Loucy (cell line): ENCODE measurements at regions not wholly inside any gene's neighbourhood (a gene's known extent, or its start where the extent isn't known, plus 50 kb on each side); places are given as distances from the start of the nearest gene placed in this dataset.

Experiments used
- H2AFZ ChIP-seq: fragments of 200-600 bp; sonication (generic); 2 replicates; pipeline ENCODE4 v1.6.0; 2016; ENCODE audit warnings: antibody characterized with exemption, mild to moderate bottlenecking, low read length, moderate library complexity
- H3F3A ChIP-seq: fragments of 200-600 bp; 2 replicates; pipeline ENCODE4 v1.6.0; 2016; ENCODE audit warnings: antibody characterized with exemption, low read depth, mild to moderate bottlenecking
- H3K27me3 ChIP-seq: fragments of 200-600 bp; sonication (generic); 2 replicates; pipeline ENCODE4 v1.6.1; 2014; ENCODE audit warnings: low read length, mild to moderate bottlenecking; ENCODE audit not compliant: insufficient read depth, poor library complexity, severe bottlenecking
- H3K36me3 ChIP-seq: fragments of 200-600 bp; sonication (generic); 2 replicates; pipeline ENCODE4 v1.6.1; 2016; ENCODE audit warnings: low read length; ENCODE audit not compliant: insufficient read depth
- H3K4me1 ChIP-seq: fragments of 200-600 bp; sonication (generic); 2 replicates; pipeline ENCODE4 v1.5.1; 2014; ENCODE audit warnings: low read length, mild to moderate bottlenecking; ENCODE audit not compliant: insufficient read depth, poor library complexity, severe bottlenecking
- H3K4me2 ChIP-seq: fragments of 200-600 bp; sonication (generic); 2 replicates; pipeline ENCODE4 v1.6.0; 2014; ENCODE audit warnings: antibody characterized with exemption, low read length, low read depth, mild to moderate bottlenecking; ENCODE audit not compliant: poor library complexity, severe bottlenecking
- H3K4me3 ChIP-seq: fragments of 200-600 bp; sonication (generic); 2 replicates; pipeline ENCODE4 v1.5.1; 2014; ENCODE audit warnings: low read length, mild to moderate bottlenecking, mixed read lengths; ENCODE audit not compliant: poor library complexity, severe bottlenecking
- H3K79me2 ChIP-seq: fragments of 200-600 bp; sonication (generic); 2 replicates; pipeline ENCODE4 v1.6.1; 2014; ENCODE audit warnings: low read length; ENCODE audit not compliant: insufficient read depth
- H3K9ac ChIP-seq: fragments of 200-600 bp; sonication (generic); 2 replicates; pipeline ENCODE4 v1.6.0; 2014; ENCODE audit warnings: mild to moderate bottlenecking, low read depth, low read length, moderate library complexity; ENCODE audit not compliant: poor library complexity, severe bottlenecking
- H3K9me2 ChIP-seq: fragments of 200-600 bp; sonication (generic); replicated peaks from 2 replicates; pipeline ENCODE4 v1.6.1; 2016; ENCODE audit warnings: low read depth, low read length, mixed read lengths
- H3K9me3 ChIP-seq: fragments of 200-600 bp; sonication (generic); 2 replicates; pipeline ENCODE4 v1.6.1; 2014; ENCODE audit warnings: mild to moderate bottlenecking, antibody characterized with exemption, low read length, low read depth; ENCODE audit not compliant: insufficient read depth
- H4K20me1 ChIP-seq: fragments of 200-600 bp; sonication (generic); 2 replicates; pipeline ENCODE4 v1.6.0; 2014; ENCODE audit warnings: antibody characterized with exemption, low read length, mild to moderate bottlenecking; ENCODE audit not compliant: insufficient read depth, poor library complexity, severe bottlenecking
- EZH2phosphoT487 ChIP-seq: fragments of 200-600 bp; IDR thresholded peaks from 2 replicates; pipeline ENCODE4 v1.6.1; 2018; ENCODE audit warnings: antibody characterized with exemption, mild to moderate bottlenecking, moderate library complexity, borderline replicate concordance
- TF ChIP-seq, protein P1 (sequence below): fragments of 200-600 bp; sonication (generic); conservative IDR thresholded peaks from 2 replicates; pipeline ENCODE4 v1.5.1; 2014; ENCODE audit warnings: mild to moderate bottlenecking, antibody characterized with exemption, low read length

DNA sequence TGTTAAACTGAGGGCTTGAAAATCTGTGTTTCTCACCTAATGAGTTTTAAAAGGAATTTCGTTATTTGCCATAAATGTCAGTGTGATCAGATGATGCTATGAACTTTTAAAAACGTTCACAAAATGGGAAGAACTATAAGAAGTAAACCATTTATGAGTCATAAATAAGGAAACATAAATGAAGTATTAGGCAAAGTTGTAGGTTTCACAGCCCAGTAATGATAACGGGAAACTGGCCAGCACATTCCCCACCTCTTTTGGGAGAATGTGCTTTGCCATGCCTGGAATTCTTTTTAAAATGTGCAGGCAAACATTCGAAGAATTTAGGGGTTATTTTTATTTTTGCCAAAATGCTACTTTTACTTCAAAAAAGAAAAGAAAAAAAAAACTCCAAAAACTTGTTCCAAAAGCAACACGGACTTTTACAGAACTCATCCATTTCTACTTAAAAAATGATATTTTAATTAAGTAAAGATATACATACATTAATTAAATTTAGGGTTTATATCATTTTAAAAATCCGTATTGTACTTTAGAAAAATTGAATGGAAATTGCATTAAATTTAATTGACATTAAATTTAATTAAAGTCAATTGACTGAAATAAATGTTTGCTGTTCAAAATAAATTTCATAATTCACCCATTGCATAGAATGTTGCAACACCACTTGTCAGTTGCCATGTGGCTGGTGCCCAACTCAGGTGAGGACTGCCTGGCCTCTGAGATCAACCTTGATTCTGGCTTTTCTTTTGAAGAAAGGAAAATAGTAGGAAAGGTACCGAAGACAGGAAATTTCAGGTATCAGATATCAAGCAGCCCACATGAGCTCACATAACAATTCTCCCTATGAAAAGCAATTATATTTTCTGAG lies 1198.5 kb downstream of the EFNB2 start:
- no peak for TF ChIP-seq EZH2phosphoT487
- TF ChIP-seq, protein P1, sequence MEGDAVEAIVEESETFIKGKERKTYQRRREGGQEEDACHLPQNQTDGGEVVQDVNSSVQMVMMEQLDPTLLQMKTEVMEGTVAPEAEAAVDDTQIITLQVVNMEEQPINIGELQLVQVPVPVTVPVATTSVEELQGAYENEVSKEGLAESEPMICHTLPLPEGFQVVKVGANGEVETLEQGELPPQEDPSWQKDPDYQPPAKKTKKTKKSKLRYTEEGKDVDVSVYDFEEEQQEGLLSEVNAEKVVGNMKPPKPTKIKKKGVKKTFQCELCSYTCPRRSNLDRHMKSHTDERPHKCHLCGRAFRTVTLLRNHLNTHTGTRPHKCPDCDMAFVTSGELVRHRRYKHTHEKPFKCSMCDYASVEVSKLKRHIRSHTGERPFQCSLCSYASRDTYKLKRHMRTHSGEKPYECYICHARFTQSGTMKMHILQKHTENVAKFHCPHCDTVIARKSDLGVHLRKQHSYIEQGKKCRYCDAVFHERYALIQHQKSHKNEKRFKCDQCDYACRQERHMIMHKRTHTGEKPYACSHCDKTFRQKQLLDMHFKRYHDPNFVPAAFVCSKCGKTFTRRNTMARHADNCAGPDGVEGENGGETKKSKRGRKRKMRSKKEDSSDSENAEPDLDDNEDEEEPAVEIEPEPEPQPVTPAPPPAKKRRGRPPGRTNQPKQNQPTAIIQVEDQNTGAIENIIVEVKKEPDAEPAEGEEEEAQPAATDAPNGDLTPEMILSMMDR = no peak
- H3K9ac ChIP-seq = no peak overlapping the region
- no peak overlapping the region for H3K4me2 ChIP-seq
- H3K4me1 ChIP-seq = no peaks in the 10 kb centered on the region
- no peaks in the 10 kb centered on the region for H3F3A ChIP-seq
- no peaks in the 10 kb centered on the region for H3K27me3 ChIP-seq
- H3K36me3 ChIP-seq = no peaks in the 10 kb centered on the region
- H3K9me2 ChIP-seq = no peaks in the 10 kb centered on the region
- no peak overlapping the region for H3K4me3 ChIP-seq
- H3K79me2 ChIP-seq = no peaks in the 10 kb centered on the region
- no peaks in the 10 kb centered on the region for H4K20me1 ChIP-seq
- H2AFZ ChIP-seq = no peak overlapping the region
- no peaks in the 10 kb centered on the region for H3K9me3 ChIP-seq

DNA sequence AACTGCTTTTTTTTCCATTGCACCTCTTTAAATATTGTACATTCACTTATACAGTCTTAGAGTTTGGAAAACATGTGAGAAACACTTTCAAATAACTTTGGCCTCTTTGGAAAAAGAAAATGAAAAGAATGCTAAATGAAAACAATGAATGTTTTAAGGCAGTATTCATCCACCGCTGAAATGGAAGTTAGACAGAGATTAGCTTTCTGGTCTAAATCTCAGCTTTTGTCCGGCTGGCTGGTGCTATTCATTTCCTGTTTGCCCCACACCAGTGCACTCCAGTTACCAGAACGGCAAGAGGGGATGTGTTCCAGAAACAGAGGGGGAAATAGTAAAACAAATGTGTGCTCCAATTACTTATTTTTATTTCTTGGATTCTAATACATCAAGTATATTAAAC lies 1201.3 kb downstream of the EFNB2 start:
- no peaks in the 10 kb centered on the region for H4K20me1 ChIP-seq
- no peaks in the 10 kb centered on the region for H3K79me2 ChIP-seq
- no peaks in the 10 kb centered on the region for H3K9me2 ChIP-seq
- no peaks in the 10 kb centered on the region for H3K27me3 ChIP-seq
- no peaks in the 10 kb centered on the region for H3K36me3 ChIP-seq
- H3K9ac ChIP-seq = no peak overlapping the region
- H3K4me2 ChIP-seq = no peak overlapping the region
- peaks cover under 1% of the 10 kb centered on the region; the same call in 1 of the 2 replicates for H3F3A ChIP-seq
- peaks cover under 1% of the 10 kb centered on the region for H3K4me1 ChIP-seq
- H3K9me3 ChIP-seq = peaks cover 10% of the 10 kb centered on the region; the same call in 1 of the 2 replicates
- no peak overlapping the region for H2AFZ ChIP-seq
- no peak overlapping the region for H3K4me3 ChIP-seq
- TF ChIP-seq, protein P1 = no peak
- TF ChIP-seq EZH2phosphoT487 = no peak

DNA sequence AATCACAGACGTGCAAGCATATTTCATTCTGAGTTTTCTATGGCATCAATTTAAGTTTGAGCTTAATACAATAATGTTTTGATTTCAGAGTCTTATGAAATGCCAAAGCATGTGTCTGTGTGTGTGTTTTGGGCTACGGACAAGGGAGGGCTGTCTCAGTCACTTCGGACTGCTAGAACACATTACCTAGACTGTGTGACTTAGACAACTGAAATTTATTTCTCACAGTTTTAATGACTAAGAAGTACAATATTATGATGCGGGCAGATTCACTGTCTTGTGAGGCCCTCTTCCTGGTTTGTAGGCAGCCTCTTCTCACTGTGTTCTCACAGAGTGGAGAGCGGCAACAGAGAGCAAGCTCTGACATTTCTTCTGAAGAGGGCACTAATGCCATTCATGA lies 1202.0 kb downstream of the EFNB2 start:
- peaks cover 4% of the 10 kb centered on the region; the same call in 1 of the 2 replicates for H3F3A ChIP-seq
- no peaks in the 10 kb centered on the region for H3K9me2 ChIP-seq
- H4K20me1 ChIP-seq = no peaks in the 10 kb centered on the region
- no peaks in the 10 kb centered on the region for H3K27me3 ChIP-seq
- H2AFZ ChIP-seq = no peak overlapping the region
- H3K36me3 ChIP-seq = no peaks in the 10 kb centered on the region
- no peak overlapping the region for H3K9ac ChIP-seq
- H3K79me2 ChIP-seq = no peaks in the 10 kb centered on the region
- H3K4me1 ChIP-seq = peaks cover 7% of the 10 kb centered on the region
- H3K4me2 ChIP-seq = no peak overlapping the region
- no peak for TF ChIP-seq EZH2phosphoT487
- TF ChIP-seq, protein P1 = no peak
- peaks cover 10% of the 10 kb centered on the region; the same call in 1 of the 2 replicates for H3K9me3 ChIP-seq
- H3K4me3 ChIP-seq = no peak overlapping the region
